GM18519 (cell line): ENCODE measurements at regions not wholly inside any gene's neighbourhood (a gene's known extent, or its start where the extent isn't known, plus 50 kb on each side); places are given as distances from the start of the nearest gene placed in this dataset.
"Not testable (repeated sequence)": the region's sequence is repeated elsewhere in the genome, so short reads cannot be mapped to it uniquely, and the experiment has no call there.

Experiments used
- ATAC-seq: cut with Tn5 transposase; IDR thresholded peaks from one replicate; pipeline ENCODE4 v1.9.1; 2021; ENCODE audit warnings: mild to moderate bottlenecking, moderate library complexity; ENCODE audit not compliant: unreplicated experiment, low FRiP score

DNA sequence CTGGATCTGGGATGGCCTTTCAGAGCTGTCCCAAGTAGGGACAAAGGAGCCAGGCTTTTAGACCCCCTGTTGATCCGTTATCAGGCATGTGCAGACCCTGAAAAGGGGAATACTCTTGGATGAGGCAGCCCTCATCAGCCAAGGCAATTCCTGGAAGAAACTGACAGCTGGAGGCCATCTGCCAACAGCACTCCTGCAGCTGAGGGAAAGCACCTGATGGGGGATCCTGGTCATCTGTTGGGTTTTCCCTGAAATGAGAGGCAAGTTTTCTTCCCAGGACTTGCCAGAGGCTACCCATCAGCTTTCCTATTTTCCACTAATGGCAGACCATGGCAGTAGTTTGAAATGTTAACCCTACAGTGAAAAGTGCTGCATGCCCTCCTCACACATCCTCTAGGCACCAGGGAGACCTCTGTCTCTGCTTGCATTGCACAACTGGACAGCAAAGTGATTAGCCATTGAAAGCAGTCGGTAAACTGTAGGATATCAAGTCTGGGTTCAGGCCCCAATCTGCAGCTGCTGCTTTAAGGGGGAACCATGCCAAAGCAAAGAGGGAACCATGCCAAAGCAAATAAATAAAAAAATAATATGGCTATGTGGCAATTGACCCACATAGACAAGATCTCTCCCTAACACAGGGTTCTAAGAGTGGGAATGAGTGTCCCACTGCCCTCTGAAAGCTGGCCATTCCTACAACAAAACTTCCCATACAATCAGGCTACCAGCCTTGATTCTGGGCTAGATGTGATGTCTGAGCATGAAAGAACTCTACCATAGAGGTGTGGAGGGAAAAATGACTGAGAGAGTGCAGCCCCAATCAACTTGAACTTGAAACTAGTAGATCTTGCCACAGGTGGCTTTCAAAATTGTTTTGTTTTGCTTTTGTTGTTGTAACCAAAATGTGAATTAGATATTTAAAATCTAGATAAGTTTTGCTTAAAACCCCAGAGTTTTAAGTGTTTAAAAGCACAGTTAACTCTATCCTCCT is 232.0 kb upstream of the STT3B start:
- no peak for ATAC-seq

DNA sequence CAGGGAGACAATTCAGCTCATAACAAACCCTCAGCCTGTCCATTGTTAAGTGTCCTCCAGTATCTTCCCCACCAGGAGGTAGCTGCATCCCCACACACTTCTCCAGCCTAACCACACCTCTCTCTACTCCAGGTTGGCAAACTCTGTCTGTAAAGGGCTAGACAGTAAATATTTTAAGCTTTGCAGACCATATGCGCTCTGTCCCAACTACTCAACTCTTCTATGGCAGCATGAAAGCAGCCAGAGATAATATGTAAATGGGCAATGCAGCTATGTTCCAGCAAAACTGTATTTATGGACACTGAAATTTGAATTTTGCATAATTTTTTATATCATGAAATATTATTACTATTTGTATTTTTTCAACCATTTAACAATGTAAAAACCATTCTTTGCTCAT is 230.4 kb upstream of the STT3B start:
- ATAC-seq: no peak

DNA sequence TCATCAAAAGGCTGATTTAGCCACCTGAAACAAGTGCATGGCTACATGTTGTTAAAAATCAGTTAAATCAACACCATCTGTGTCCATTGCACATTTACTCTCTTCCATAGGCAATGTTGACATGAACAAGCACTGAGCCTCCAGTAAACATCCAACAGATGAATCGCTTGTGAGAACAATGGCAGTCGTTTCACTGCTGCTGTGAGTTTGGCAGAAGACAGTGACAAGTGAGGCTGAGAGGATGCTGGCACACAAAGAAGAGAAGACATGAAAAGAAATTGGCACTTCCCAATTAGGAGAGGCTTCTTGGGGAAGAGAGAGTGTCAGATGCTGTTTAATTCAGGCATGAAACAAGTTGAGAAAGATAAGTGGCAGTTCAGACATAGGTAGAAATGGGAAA is 227.4 kb upstream of the STT3B start:
- no peak for ATAC-seq

DNA sequence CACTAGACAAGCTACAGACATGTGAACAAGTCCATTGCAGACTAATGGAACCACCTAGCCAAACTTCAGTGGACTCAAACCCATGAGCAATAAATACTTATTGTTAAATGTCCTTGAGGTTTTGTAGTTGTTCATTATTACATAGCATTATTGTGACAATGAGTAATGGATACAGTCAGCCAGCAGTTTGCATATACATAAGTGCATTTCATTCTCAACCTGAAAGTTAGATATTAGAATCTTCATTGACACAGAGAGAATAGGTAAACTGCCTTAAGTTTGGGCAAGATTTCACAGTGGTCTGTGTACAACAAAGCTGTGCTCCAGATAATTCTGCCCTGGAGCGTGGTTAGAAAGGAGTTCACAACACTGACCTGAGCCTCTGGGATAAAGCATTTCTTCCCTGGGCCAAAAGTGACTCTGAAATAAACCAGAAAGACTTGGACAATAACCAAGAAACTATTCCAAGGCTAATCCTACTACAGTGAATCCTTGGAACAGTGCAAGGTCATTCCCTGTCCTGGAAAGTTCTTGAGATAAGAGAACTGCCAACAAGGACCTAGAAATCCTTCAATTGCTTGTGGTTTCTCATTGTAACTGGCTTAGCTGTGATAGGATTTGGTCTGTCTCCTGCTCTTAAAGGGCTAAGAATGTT is 225.5 kb upstream of the STT3B start:
- no peak for ATAC-seq

DNA sequence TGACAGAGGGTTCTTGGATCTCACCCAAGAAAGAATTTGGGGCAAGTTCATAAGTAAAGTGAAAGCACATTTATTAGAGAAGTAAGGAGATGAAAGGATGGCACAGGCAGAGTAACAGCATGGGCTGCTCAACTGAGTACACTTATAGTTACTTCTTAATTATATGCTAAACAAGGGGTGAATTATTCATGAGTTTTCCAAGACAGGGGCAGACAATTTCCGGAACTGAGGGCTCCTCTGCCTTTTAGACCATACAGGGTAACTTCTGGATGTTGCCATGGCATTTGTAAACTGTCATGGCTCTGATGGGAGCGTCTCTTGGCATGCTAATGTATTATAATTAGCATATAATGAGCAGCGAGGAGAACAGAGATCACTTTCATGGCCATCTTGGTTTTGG is 221.2 kb upstream of the STT3B start:
- ATAC-seq: no peak

DNA sequence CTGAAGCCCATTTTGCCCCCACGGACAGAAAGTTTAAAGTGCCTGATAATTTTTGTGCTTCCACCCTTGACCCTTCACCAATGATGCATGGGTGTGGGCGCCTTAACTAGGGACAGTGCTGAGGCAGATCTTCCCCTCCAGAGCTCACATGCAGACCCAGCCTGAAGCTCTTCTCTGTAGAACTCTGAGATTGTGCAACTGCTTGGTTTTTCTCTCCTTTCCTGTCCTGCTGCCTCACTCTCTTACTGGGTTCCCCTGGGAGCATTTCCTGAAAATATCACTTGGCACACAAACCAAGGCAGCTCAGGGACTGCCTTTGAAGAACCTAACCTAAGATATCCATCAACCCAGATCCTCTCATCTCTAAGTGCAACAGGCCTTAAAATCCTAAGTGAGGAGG is 220.3 kb upstream of the STT3B start:
- ATAC-seq: no peak

DNA sequence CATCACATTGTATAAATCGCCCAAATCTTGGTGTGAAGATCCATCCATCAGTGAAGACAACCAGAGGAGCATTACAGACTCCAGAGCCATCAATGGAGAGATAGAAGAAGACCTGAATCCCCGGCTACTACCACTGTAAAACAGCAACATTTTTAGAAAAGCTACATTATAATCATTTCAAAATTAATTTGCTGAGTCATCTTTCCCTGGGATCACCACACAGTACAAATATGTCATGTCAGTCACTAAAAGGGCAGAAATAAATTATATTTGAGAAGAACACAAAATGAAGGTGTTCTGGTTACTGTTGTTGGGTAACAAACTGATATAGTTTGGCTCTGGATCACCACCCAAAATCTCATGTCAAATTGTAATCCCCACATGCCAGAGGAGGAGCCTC is 218.5 kb upstream of the STT3B start:
- no peak for ATAC-seq

DNA sequence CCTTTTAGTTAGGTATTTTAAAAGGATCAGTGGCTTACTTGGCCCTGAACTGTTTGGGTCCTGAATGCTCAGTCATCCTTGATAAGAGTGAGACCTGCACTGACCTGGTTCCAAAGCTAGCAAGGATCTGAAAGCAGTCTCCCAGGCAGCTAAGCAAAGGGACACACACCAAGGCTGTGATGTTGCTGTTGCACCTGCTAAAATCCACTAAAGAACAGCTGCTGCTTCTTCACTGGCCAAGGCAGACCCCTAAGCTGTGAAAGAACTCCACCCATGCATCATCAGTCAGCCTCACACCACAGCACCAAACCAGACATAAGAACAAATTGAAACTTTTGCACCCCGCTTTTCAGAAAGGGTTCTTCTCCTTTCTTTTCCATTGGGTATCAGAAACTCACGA is 213.4 kb upstream of the STT3B start:
- ATAC-seq: no peak

DNA sequence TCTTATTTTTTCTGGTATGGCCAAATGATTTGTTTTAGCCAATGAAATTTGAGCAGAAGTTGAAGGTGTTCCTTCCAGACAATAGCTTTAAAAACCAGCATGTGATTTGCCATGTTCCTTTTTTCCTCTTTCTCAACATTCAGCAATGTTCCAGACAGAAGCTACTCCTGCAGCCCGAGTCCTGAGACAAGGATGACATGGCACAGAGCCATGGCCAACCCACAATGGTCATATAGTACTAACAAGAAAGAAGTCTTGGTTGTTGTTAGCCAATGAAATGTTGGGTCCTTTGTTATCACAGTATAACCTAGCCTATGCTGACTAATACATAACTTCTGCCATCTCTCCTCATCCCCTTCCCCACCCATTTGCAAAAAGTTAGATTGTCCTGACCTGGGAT is 211.1 kb upstream of the STT3B start:
- ATAC-seq: no peak

DNA sequence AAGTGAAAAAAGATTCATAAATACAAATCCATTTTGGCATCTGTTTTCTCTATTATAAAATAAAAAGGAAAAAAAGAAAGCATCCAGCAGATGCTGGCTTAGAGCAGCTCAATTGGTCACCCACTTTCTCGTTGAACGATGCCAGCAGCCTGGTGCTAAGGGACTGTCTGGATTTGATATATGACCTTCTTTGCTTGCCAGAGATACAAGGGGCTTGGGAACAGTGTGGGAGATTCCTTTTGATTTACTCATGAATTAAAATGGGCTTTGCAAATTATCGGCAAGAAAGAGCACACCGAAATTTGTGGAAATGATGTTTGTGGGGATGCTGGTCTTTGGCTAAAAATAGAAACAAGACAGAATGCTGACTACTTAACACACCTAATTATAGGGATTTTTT is 210.3 kb upstream of the STT3B start:
- no peak for ATAC-seq

DNA sequence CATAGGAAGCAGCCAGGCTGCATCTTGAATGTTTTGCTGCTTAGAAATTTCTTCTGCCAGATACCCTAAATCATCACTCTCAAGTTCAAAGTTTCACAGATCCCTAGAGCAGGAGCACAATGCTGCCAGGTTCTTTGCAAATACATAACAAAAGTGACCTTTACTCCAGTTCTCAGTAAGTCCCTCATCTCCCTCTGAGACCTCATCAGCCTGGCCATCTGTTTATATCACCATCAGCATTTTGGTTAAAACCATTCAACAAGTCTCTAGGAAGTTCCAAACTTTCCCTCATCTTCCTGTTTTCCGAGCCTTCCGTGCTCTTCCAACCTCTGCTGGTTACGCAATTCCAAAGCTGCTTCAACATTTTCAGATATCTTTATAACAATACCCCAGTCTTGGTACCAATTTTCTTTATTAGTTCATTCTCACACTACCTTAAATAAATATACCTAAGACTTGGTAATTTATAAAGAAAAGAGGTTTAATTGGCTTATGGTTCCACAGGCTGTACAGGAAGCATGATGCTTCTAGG is 204.8 kb upstream of the STT3B start:
- ATAC-seq: not testable (repeated sequence)

DNA sequence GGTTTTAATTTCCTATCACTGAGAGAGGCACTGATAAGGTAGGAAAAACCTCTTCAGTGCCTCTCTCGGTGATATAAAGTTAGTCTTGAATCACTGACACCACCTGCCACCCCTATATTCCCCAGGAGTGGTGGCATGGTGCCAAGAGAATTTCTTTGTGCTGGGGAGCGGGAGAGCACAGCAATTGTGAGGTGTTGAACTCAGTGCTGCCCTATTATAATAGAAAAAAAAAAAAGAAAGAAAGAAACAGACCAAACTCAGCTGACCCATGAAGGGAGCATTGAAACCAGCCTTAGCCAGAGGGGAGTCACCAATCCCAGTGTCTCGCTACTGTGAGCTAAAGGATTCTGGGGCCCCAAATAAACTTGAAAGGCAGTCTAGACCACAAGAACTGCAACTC is 201.4 kb upstream of the STT3B start:
- no peak for ATAC-seq

DNA sequence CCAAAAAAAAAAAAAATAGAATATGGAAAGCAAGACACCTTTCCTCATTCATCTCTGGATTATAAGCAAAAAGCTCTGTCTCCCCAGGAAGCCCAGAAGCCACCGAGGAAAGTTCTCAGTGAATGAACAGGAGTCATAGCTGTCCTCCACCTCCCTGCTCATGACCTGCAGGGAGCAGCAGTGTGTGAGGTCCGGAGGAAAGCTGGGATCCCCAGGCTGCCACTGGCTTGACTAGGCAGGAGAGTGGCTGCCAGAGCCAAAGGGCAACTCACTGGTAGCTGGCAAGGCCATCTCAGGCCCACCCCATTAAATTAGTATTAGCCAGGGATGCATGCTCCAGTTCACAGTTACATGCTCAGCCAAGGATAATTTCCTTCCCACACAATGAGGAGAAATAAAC is 191.6 kb upstream of the STT3B start:
- ATAC-seq: no peak

DNA sequence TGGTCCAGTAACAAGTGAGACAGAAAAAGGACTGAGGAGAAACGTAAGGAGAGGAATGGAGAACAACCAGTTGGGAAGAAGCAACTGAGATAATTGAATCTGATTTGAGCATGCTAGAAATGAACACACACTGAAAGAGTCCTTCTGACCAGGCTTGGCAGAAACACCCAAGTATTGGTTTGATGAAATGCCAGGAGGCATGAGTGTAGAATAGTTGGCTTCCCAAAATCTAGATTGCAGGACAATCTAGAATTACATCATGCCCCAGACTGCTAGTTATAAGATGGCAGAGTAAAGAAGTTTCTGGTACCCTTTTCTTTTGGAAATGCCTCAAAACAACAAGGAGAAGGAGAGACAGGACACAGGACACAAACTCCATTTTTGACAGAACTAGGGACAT is 189.7 kb upstream of the STT3B start:
- ATAC-seq: no peak

DNA sequence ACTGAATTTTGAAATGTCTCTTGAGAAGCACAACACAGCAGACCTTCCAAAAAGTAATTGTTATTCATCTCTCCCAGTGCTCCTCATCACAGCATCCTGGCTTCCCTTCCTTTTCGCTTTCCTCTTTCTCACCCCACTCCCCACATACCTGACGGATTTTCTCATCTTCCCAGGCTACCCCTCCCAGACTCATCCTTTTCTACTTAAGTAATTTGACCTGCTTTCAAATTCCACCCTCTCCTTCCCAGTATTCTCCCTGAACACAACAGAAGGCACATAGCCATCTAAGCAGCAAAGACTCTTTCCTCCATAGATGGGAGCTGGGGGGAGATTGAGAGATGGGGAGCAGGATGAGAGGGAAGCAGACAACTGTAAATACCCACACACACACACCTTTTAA is 187.1 kb upstream of the STT3B start:
- ATAC-seq: no peak

DNA sequence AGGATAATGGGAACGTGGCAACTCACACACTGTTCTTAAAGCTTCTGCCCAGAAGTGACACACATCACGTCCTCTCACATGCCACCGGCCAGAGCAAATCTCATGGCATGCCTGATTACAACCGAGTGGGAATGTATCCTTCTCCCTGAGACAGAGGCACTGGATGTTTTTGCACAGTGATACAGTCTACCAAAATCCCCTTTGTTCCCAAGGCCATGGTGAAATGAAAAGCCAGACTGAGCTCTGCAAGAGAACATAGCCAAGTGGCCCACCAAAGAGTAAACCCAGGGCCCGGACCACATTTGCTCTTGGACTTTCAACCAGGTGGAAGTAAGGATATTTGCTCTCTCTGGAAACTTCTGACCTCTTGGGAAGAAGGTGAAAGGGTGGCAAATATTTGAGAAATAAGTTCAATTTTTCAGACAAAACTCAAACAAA is 186.2 kb upstream of the STT3B start:
- no peak for ATAC-seq

DNA sequence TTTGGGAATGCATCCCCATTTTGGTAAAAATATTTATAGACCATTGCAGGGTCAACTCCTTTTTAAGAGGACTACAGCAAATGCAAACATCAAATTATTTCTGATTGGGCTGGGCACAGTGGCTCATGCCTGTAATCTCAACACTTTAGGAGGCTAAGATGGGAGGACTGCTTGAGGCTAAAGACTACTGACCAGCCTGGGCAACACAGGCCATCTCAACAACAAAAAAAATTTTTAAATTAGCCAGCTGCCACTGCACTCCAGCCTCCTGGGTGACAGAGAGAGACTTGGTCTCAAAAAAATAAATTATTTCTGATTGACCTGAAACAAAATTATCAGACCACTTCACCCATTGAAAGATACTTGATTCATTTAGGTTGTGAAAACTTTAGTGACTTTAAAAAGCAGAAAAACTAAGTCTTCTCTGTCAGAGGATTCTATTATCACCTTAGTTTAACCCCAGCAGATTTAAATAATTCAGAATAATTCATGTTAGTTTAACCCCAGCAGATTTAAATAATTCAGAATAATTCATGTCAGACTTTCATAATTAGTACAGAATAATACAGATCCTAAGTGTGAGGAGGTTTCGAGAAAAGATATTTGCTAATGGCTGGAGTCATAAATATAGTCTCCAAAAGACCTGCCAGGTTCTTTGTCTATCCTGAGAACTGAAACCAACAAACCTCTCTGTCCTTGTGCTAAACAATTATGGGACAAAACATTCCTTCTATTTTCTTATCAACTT is 183.6 kb upstream of the STT3B start:
- no peak for ATAC-seq

DNA sequence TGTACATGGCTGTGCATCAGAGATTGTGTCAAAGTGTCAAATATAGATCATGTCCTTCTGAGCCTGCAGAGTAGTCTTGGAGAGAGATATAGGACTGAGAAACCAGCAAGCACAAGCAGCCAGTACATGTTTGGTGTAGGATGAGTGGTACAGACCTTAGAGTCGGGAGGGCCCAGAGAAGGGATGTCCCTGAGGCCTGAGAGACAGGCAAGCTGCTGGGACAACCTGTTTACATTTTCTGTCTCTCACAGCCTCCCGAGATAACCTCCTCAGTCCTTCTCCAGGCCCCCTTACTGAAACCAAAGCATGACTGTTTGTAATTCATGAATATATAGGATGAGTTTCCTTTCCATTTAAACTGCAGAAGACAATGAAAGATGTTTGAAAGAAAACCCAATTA is 182.4 kb upstream of the STT3B start:
- ATAC-seq: no peak

DNA sequence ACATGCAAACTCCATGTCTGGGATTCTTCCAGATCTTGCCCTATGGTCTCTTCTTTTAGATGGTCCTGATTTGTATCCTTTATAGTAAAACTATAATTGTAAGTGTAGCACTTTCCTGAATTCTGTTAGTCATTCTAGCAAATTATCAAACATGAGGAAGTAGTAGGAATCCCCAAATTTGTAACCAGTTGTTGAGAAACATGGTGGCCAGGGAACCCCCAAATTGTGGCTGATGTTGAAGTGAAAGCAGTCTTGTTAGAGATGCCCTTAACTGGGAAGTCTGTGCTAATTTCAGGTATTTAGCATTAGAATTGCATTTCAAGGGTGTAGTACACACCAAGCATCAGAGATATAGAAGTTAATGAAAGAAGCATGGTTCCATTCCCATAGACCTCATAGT is 180.4 kb upstream of the STT3B start:
- ATAC-seq: no peak

DNA sequence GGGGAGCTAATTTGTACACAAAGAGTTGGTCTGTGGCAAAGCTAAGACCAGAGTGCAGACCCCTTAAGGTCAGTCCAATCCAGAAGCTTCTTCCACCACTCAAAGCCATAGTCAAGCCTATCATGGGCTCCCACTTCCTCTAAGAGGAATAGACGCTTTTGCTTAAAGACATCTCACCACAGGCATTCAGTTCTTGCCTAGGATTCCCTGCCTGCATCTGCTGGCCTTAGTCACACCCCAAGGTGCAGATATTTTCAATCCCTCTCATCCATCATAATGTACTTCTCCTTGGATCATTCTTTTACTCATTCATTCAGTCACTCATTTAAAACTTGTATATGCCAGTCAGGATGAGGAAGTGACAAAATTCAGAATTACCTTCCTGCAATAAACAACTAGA is 179.6 kb upstream of the STT3B start:
- ATAC-seq: no peak

DNA sequence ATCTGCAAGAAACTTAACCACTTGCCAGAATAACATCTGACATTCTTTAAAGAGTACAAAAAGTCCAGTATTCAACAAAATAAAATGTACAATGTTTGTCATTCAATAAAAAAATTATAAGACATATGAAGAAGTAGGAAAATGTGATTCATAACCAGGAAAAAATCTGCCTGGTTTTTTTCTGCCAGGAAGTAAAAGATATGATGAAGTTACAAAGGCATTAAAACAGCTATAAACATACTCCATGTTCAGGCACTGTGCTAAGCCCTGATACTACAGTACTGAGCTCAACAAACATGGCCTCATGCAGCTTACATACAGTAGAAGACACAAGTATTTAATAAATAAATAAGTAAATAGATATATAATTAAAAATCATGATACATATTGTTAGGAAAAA is 178.4 kb upstream of the STT3B start:
- ATAC-seq: no peak
